ENCODE measurements at regions not wholly inside any gene's neighbourhood (a gene's known extent, or its start where the extent isn't known, plus 50 kb on each side); places are given as distances from the start of the nearest gene placed in this dataset.
"Not testable (repeated sequence)": the region's sequence is repeated elsewhere in the genome, so short reads cannot be mapped to it uniquely, and the experiment has no call there.

DNA sequence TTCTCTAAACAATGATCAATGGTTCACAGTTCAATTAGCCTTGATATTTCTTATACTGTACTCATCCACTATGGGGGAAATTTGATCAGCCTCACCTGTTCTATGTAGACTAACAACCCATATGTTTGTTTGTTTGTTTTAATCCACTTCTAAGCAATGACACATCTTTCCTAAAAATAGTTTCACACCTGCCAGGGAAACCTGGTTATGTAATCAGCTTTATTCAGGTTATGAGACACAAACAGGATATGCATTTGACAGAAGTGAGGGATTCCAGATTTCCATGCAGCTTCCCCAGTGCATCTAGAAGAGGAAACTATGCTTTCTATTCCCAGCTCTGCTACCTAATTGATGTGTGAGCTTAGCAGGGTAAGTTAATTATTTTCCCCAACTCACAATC is 80.7 kb downstream of the FOXD4L6 start:
- H3K27me3 ChIP-seq (ENCODE audit: control insufficient read depth in 4 of 4, insufficient read depth in 4 of 4, low read length in 3 of 4); H3K4me3 ChIP-seq (ENCODE audit: low read depth in 1 of 3, low read length in 3 of 3); H3K4me1 ChIP-seq (ENCODE audit: control insufficient read depth in 4 of 4, insufficient read depth in 4 of 4, low read length in 3 of 4); H3K9me3 ChIP-seq (ENCODE audit: control insufficient read depth in 4 of 4, low read length in 3 of 4); DNase-seq (ENCODE audit: low spot score); H3K27ac ChIP-seq (ENCODE audit: low read depth in 1 of 2, low read length in 2 of 2); H3K9ac ChIP-seq (ENCODE audit: low read depth in 1 of 2, low read length in 2 of 2); H3K36me3 ChIP-seq (ENCODE audit: control insufficient read depth in 4 of 4, insufficient read depth in 3 of 4, low read depth in 1 of 4, low read length in 3 of 4): not testable (repeated sequence)

GRCh38 chr9:41044930-41045329 is 83.6 kb downstream of the FOXD4L6 start:
- H3K36me3 ChIP-seq (ENCODE audit: control insufficient read depth in 4 of 4, insufficient read depth in 3 of 4, low read depth in 1 of 4, low read length in 3 of 4); H3K27me3 ChIP-seq (ENCODE audit: control insufficient read depth in 4 of 4, insufficient read depth in 4 of 4, low read length in 3 of 4); H3K9me3 ChIP-seq (ENCODE audit: control insufficient read depth in 4 of 4, low read length in 3 of 4); H3K4me1 ChIP-seq (ENCODE audit: control insufficient read depth in 4 of 4, insufficient read depth in 4 of 4, low read length in 3 of 4); H3K27ac ChIP-seq (ENCODE audit: low read depth in 1 of 2, low read length in 2 of 2); H3K4me3 ChIP-seq (ENCODE audit: low read depth in 1 of 3, low read length in 3 of 3); DNase-seq (ENCODE audit: low spot score); H3K9ac ChIP-seq (ENCODE audit: low read depth in 1 of 2, low read length in 2 of 2): not testable (repeated sequence)
- 82% methylated on average over 2 of the region's 2 CpGs for WGBS

- H3K27me3 ChIP-seq (ENCODE audit: control insufficient read depth in 4 of 4, insufficient read depth in 4 of 4, low read length in 3 of 4); H3K9ac ChIP-seq (ENCODE audit: low read depth in 1 of 2, low read length in 2 of 2); H3K9me3 ChIP-seq (ENCODE audit: control insufficient read depth in 4 of 4, low read length in 3 of 4); H3K4me3 ChIP-seq (ENCODE audit: low read depth in 1 of 3, low read length in 3 of 3); H3K27ac ChIP-seq (ENCODE audit: low read depth in 1 of 2, low read length in 2 of 2); DNase-seq (ENCODE audit: low spot score); H3K36me3 ChIP-seq (ENCODE audit: control insufficient read depth in 4 of 4, insufficient read depth in 3 of 4, low read depth in 1 of 4, low read length in 3 of 4); H3K4me1 ChIP-seq (ENCODE audit: control insufficient read depth in 4 of 4, insufficient read depth in 4 of 4, low read length in 3 of 4): not testable (repeated sequence)
- no CpG with 5 or more reads among the region's 1 CpG for WGBS
These were observed 85.0 kb downstream of the FOXD4L6 start for GRCh38 chr9:41043433-41043832.

- 59% methylated on average over 4 of the region's 4 CpGs for WGBS
- H3K9me3 ChIP-seq (ENCODE audit: control insufficient read depth in 4 of 4, low read length in 3 of 4); H3K27me3 ChIP-seq (ENCODE audit: control insufficient read depth in 4 of 4, insufficient read depth in 4 of 4, low read length in 3 of 4); H3K4me1 ChIP-seq (ENCODE audit: control insufficient read depth in 4 of 4, insufficient read depth in 4 of 4, low read length in 3 of 4); H3K9ac ChIP-seq (ENCODE audit: low read depth in 1 of 2, low read length in 2 of 2); H3K27ac ChIP-seq (ENCODE audit: low read depth in 1 of 2, low read length in 2 of 2); DNase-seq (ENCODE audit: low spot score); H3K36me3 ChIP-seq (ENCODE audit: control insufficient read depth in 4 of 4, insufficient read depth in 3 of 4, low read depth in 1 of 4, low read length in 3 of 4); H3K4me3 ChIP-seq (ENCODE audit: low read depth in 1 of 3, low read length in 3 of 3): not testable (repeated sequence)
These were observed 86.4 kb downstream of the FOXD4L6 start for GRCh38 chr9:41042111-41042510.

- not testable (repeated sequence) for H3K27ac ChIP-seq (ENCODE audit: low read depth in 1 of 2, low read length in 2 of 2); H3K27me3 ChIP-seq (ENCODE audit: control insufficient read depth in 4 of 4, insufficient read depth in 4 of 4, low read length in 3 of 4); H3K4me3 ChIP-seq (ENCODE audit: low read depth in 1 of 3, low read length in 3 of 3); H3K9me3 ChIP-seq (ENCODE audit: control insufficient read depth in 4 of 4, low read length in 3 of 4); DNase-seq (ENCODE audit: low spot score); H3K36me3 ChIP-seq (ENCODE audit: control insufficient read depth in 4 of 4, insufficient read depth in 3 of 4, low read depth in 1 of 4, low read length in 3 of 4); H3K9ac ChIP-seq (ENCODE audit: low read depth in 1 of 2, low read length in 2 of 2); H3K4me1 ChIP-seq (ENCODE audit: control insufficient read depth in 4 of 4, insufficient read depth in 4 of 4, low read length in 3 of 4)
These were observed 87.7 kb downstream of the FOXD4L6 start for GRCh38 chr9:41040705-41041342.

- H3K27ac ChIP-seq (ENCODE audit: low read depth in 1 of 2, low read length in 2 of 2); H3K9me3 ChIP-seq (ENCODE audit: control insufficient read depth in 4 of 4, low read length in 3 of 4); H3K4me1 ChIP-seq (ENCODE audit: control insufficient read depth in 4 of 4, insufficient read depth in 4 of 4, low read length in 3 of 4); H3K4me3 ChIP-seq (ENCODE audit: low read depth in 1 of 3, low read length in 3 of 3); DNase-seq (ENCODE audit: low spot score); H3K9ac ChIP-seq (ENCODE audit: low read depth in 1 of 2, low read length in 2 of 2); H3K27me3 ChIP-seq (ENCODE audit: control insufficient read depth in 4 of 4, insufficient read depth in 4 of 4, low read length in 3 of 4); H3K36me3 ChIP-seq (ENCODE audit: control insufficient read depth in 4 of 4, insufficient read depth in 3 of 4, low read depth in 1 of 4, low read length in 3 of 4): not testable (repeated sequence)
- 95% methylated on average over 1 of the region's 1 CpG for WGBS
These were observed 93.2 kb downstream of the FOXD4L6 start for GRCh38 chr9:41035276-41035675.

GRCh38 chr9:41034699-41035197 is 93.7 kb downstream of the FOXD4L6 start:
- H3K4me1 ChIP-seq (ENCODE audit: control insufficient read depth in 4 of 4, insufficient read depth in 4 of 4, low read length in 3 of 4); H3K27ac ChIP-seq (ENCODE audit: low read depth in 1 of 2, low read length in 2 of 2); H3K9ac ChIP-seq (ENCODE audit: low read depth in 1 of 2, low read length in 2 of 2); H3K36me3 ChIP-seq (ENCODE audit: control insufficient read depth in 4 of 4, insufficient read depth in 3 of 4, low read depth in 1 of 4, low read length in 3 of 4); H3K4me3 ChIP-seq (ENCODE audit: low read depth in 1 of 3, low read length in 3 of 3); H3K27me3 ChIP-seq (ENCODE audit: control insufficient read depth in 4 of 4, insufficient read depth in 4 of 4, low read length in 3 of 4); H3K9me3 ChIP-seq (ENCODE audit: control insufficient read depth in 4 of 4, low read length in 3 of 4); DNase-seq (ENCODE audit: low spot score): not testable (repeated sequence)
- 88% methylated on average over 1 of the region's 1 CpG for WGBS

GRCh38 chr9:41033877-41034276 is 94.6 kb downstream of the FOXD4L6 start:
- H3K9me3 ChIP-seq (ENCODE audit: control insufficient read depth in 4 of 4, low read length in 3 of 4); H3K4me3 ChIP-seq (ENCODE audit: low read depth in 1 of 3, low read length in 3 of 3); H3K4me1 ChIP-seq (ENCODE audit: control insufficient read depth in 4 of 4, insufficient read depth in 4 of 4, low read length in 3 of 4); H3K9ac ChIP-seq (ENCODE audit: low read depth in 1 of 2, low read length in 2 of 2); DNase-seq (ENCODE audit: low spot score); H3K27ac ChIP-seq (ENCODE audit: low read depth in 1 of 2, low read length in 2 of 2); H3K36me3 ChIP-seq (ENCODE audit: control insufficient read depth in 4 of 4, insufficient read depth in 3 of 4, low read depth in 1 of 4, low read length in 3 of 4); H3K27me3 ChIP-seq (ENCODE audit: control insufficient read depth in 4 of 4, insufficient read depth in 4 of 4, low read length in 3 of 4): not testable (repeated sequence)
- WGBS = 90% methylated on average over 4 of the region's 4 CpGs

DNA sequence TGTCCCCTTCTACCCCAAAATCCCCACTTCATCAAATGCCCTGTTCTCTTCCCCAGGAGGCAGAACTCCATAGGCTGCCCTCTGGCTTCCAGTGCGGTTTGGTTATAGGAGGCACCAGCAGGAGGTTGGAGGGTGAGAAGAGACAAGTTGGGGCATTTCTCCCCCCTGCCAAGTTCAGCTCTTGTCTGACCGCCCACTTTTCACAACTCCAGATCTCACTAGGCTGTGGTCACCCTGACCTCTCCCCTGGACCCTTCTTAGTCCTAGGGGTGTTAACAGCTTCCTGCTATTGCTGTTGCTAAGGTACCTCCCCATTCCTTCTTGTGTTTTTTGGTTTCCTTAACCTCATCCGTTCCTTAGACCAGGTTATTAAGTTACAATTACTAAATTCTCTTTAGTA is 95.1 kb downstream of the FOXD4L6 start:
- H3K27me3 ChIP-seq (ENCODE audit: control insufficient read depth in 4 of 4, insufficient read depth in 4 of 4, low read length in 3 of 4); H3K9ac ChIP-seq (ENCODE audit: low read depth in 1 of 2, low read length in 2 of 2); H3K4me1 ChIP-seq (ENCODE audit: control insufficient read depth in 4 of 4, insufficient read depth in 4 of 4, low read length in 3 of 4); H3K9me3 ChIP-seq (ENCODE audit: control insufficient read depth in 4 of 4, low read length in 3 of 4); H3K36me3 ChIP-seq (ENCODE audit: control insufficient read depth in 4 of 4, insufficient read depth in 3 of 4, low read depth in 1 of 4, low read length in 3 of 4); H3K4me3 ChIP-seq (ENCODE audit: low read depth in 1 of 3, low read length in 3 of 3); DNase-seq (ENCODE audit: low spot score); H3K27ac ChIP-seq (ENCODE audit: low read depth in 1 of 2, low read length in 2 of 2): not testable (repeated sequence)
- WGBS = 86% methylated on average over 3 of the region's 3 CpGs
